ENCODE measurements at regions not wholly inside any gene's neighbourhood (a gene's known extent, or its start where the extent isn't known, plus 50 kb on each side); places are given as distances from the start of the nearest gene placed in this dataset.

GRCh38 chr19:29092712-29093552, 120.0 kb downstream of the UQCRFS1 start:
- DNase-seq = no peak

- no peak for DNase-seq
Measured at GRCh38 chr19:29090783-29091526, 122.0 kb downstream of the UQCRFS1 start.

- no peak for DNase-seq
Measured at GRCh38 chr19:29089315-29089870, 123.6 kb downstream of the UQCRFS1 start.

GRCh38 chr19:29088761-29089160, 124.2 kb downstream of the UQCRFS1 start:
- DNase-seq = no peak

- DNase-seq = no peak
Measured at GRCh38 chr19:29086646-29087045, 126.3 kb downstream of the UQCRFS1 start.

- DNase-seq = no peak
Measured at GRCh38 chr19:29086182-29086581, 126.8 kb downstream of the UQCRFS1 start.

- DNase-seq = no peak
Measured at GRCh38 chr19:29085630-29086029, 127.3 kb downstream of the UQCRFS1 start.

- DNase-seq = no peak
Measured at GRCh38 chr19:29085206-29085605, 127.7 kb downstream of the UQCRFS1 start.

- no peak for DNase-seq
Measured at GRCh38 chr19:29084266-29084665, 128.7 kb downstream of the UQCRFS1 start.

GRCh38 chr19:29083863-29084262, 129.1 kb downstream of the UQCRFS1 start:
- DNase-seq = no peak

GRCh38 chr19:29079356-29080032, 133.5 kb downstream of the UQCRFS1 start:
- no peak for DNase-seq

GRCh38 chr19:29076963-29077362, 136.0 kb downstream of the UQCRFS1 start:
- DNase-seq = no peak

- DNase-seq = no peak
Measured at GRCh38 chr19:29076161-29076560, 136.8 kb downstream of the UQCRFS1 start.

- DNase-seq = no peak
Measured at GRCh38 chr19:29075149-29075548, 137.8 kb downstream of the UQCRFS1 start.

- DNase-seq = no peak
Measured at GRCh38 chr19:29074579-29074978, 138.4 kb downstream of the UQCRFS1 start.

- no peak for DNase-seq
Measured at GRCh38 chr19:29067831-29068230, 145.1 kb downstream of the UQCRFS1 start.

GRCh38 chr19:29062475-29063435, 150.2 kb downstream of the UQCRFS1 start:
- no peak for DNase-seq

GRCh38 chr19:29060813-29061364, 152.1 kb downstream of the UQCRFS1 start:
- no peak for DNase-seq

- DNase-seq = no peak
Measured at GRCh38 chr19:29056535-29056934, 156.4 kb downstream of the UQCRFS1 start.

GRCh38 chr19:29054886-29055675, 157.9 kb downstream of the UQCRFS1 start:
- no peak for DNase-seq

GRCh38 chr19:29048873-29049272, 164.1 kb downstream of the UQCRFS1 start:
- no peak for DNase-seq

All from DMS 273 treated with DMSO at 0.1 percent for 48 hours (cell line).